Dermis microvascular lymphatic vessel endothelial cell (primary cell): ENCODE measurements at regions not wholly inside any gene's neighbourhood (a gene's known extent, or its start where the extent isn't known, plus 50 kb on each side); places are given as distances from the start of the nearest gene placed in this dataset.
"Not testable (repeated sequence)": the region's sequence is repeated elsewhere in the genome, so short reads cannot be mapped to it uniquely, and the experiment has no call there.

Experiments used
- DNase-seq, 2 donors: peaks; one replicate each; pipeline versions ENCODE4 v3.0.0 to v3.0.0-alpha.2; 2010; ENCODE audit warnings: low read depth in 2 of 2

- no peak for DNase-seq
These were observed 82.6 kb upstream of the CNIH3 start for GRCh38 chr1:224533517-224533916.

GRCh38 chr1:224534731-224535130 is 81.4 kb upstream of the CNIH3 start:
- DNase-seq: no peak

GRCh38 chr1:224535641-224536040 is 80.5 kb upstream of the CNIH3 start:
- no peak for DNase-seq

GRCh38 chr1:224539971-224540370 is 76.1 kb upstream of the CNIH3 start:
- no peak for DNase-seq

- peak in 1 of 2 donors; percentile 41 for DNase-seq
These were observed 75.6 kb upstream of the CNIH3 start for GRCh38 chr1:224540535-224540934.

- DNase-seq: no peak
These were observed 74.9 kb upstream of the CNIH3 start for GRCh38 chr1:224541072-224541790.

GRCh38 chr1:224541901-224542630 is 74.1 kb upstream of the CNIH3 start:
- DNase-seq: peak in 1 of 2 donors; percentile 86

GRCh38 chr1:224542783-224543440 is 73.2 kb upstream of the CNIH3 start:
- DNase-seq: peak; percentile 69 to 99

- peak in 1 of 2 donors; percentile 49 for DNase-seq
These were observed 72.7 kb upstream of the CNIH3 start for GRCh38 chr1:224543453-224543852.

GRCh38 chr1:224544346-224545110 is 71.6 kb upstream of the CNIH3 start:
- DNase-seq: peak in 1 of 2 donors; percentile 57

- no peak for DNase-seq
These were observed 70.5 kb upstream of the CNIH3 start for GRCh38 chr1:224545571-224545970.

- DNase-seq: no peak
These were observed 67.4 kb upstream of the CNIH3 start for GRCh38 chr1:224548676-224549075.

GRCh38 chr1:224551189-224551588 is 64.9 kb upstream of the CNIH3 start:
- not testable (repeated sequence) for DNase-seq

- no peak for DNase-seq
These were observed 62.1 kb upstream of the CNIH3 start for GRCh38 chr1:224554056-224554455.

GRCh38 chr1:224554620-224555259 is 61.4 kb upstream of the CNIH3 start:
- DNase-seq: no peak

GRCh38 chr1:224558904-224559303 is 57.2 kb upstream of the CNIH3 start:
- no peak for DNase-seq

- DNase-seq: no peak
These were observed 56.0 kb upstream of the CNIH3 start for GRCh38 chr1:224559981-224560728.

- not testable (repeated sequence) for DNase-seq
These were observed 53.2 kb upstream of the CNIH3 start for GRCh38 chr1:224562881-224563280.

GRCh38 chr1:224563666-224564065 is 52.5 kb upstream of the CNIH3 start:
- no peak for DNase-seq

GRCh38 chr1:224564454-224565084 is 51.5 kb upstream of the CNIH3 start:
- no peak for DNase-seq
